IMR-90 (cell line): ENCODE measurements at regions not wholly inside any gene's neighbourhood (a gene's known extent, or its start where the extent isn't known, plus 50 kb on each side); places are given as distances from the start of the nearest gene placed in this dataset.

Experiments
- ATAC-seq: fragments of 200-7000 bp; cut with Tn5 transposase; 2 replicates; pipeline ENCODE4 v1.9.1; 2020; ENCODE audit warnings: low read depth, mild to moderate bottlenecking, moderate library complexity
- BruUV-seq: library from RNA; stranded (reverse); fragments of 400-500 nt; replicated peaks from 2 replicates; lab custom pipeline; 2021; lab: Mats Ljungman, UMichigan
- CTCF ChIA-PET: fragments of 300-600 bp; formaldehyde crosslinking; extraction: SDS; loops from one replicate; lab custom pipeline; 2021; ENCODE audit warnings: antibody characterized with exemption; lab: Yijun Ruan, JAX
- POLR2A ChIA-PET: fragments of 300-600 bp; sonication (Branson Sonifier 250); formaldehyde crosslinking; loops from one replicate; lab custom pipeline; 2022; ENCODE audit warnings: antibody characterized with exemption; ENCODE audit not compliant: unreplicated experiment; lab: Charles Lee
- DNase-seq: peaks from one replicate; pipeline ENCODE4 v3.0.0; 2013
- H2AFZ ChIP-seq: replicated peaks from 2 replicates; pipeline ENCODE3; 2013; ENCODE audit warnings: low read length, mild to moderate bottlenecking; ENCODE audit not compliant: poor library complexity
- H2AK5ac ChIP-seq: 2 replicates; pipeline ENCODE4 v1.6.1; 2013; ENCODE audit warnings: low read depth, low read length, inconsistent platforms
- H2AK9ac ChIP-seq: replicated peaks from 2 replicates; pipeline ENCODE3; 2013; ENCODE audit warnings: mild to moderate bottlenecking, low read depth, low read length, moderate library complexity; ENCODE audit not compliant: poor library complexity
- H2BK120ac ChIP-seq: 2 replicates; pipeline ENCODE4 v1.6.1; 2013; ENCODE audit warnings: low read depth, low read length, inconsistent platforms
- H2BK15ac ChIP-seq: 3 replicates; pipeline ENCODE4 v1.6.1; 2013; ENCODE audit warnings: low read depth, low read length, inconsistent platforms
- H2BK20ac ChIP-seq: 2 replicates; pipeline ENCODE4 v1.6.1; 2013; ENCODE audit warnings: low read depth, mild to moderate bottlenecking, inconsistent platforms, low read length, moderate library complexity
- H2BK5ac ChIP-seq: 2 replicates; pipeline ENCODE4 v1.6.1; 2013; ENCODE audit warnings: mild to moderate bottlenecking, low read depth, low read length, inconsistent platforms; ENCODE audit not compliant: poor library complexity, severe bottlenecking
- H3K14ac ChIP-seq: replicated peaks from 2 replicates; pipeline ENCODE4 v1.6.1; 2013; ENCODE audit warnings: low read depth, low read length, inconsistent platforms
- H3K18ac ChIP-seq: 2 replicates; pipeline ENCODE4 v1.6.1; 2013; ENCODE audit warnings: low read depth, low read length, control low read depth
- H3K23ac ChIP-seq: 2 replicates; pipeline ENCODE4 v1.6.1; 2013; ENCODE audit warnings: low read depth, low read length, inconsistent platforms
- H3K27ac ChIP-seq: 2 replicates; pipeline ENCODE4 v1.5.1; 2013; ENCODE audit warnings: mild to moderate bottlenecking, control low read depth, low read length; ENCODE audit not compliant: insufficient read depth
- H3K27me3 ChIP-seq: 2 replicates; pipeline ENCODE4 v1.6.1; 2013; ENCODE audit warnings: low read length; ENCODE audit not compliant: control insufficient read depth, insufficient read depth
- H3K36me3 ChIP-seq: 2 replicates; pipeline ENCODE4 v1.6.1; 2013; ENCODE audit warnings: low read length, mixed read lengths; ENCODE audit not compliant: control insufficient read depth, insufficient read depth
- H3K4ac ChIP-seq: 2 replicates; pipeline ENCODE4 v1.6.1; 2013; ENCODE audit warnings: low read depth, low read length, inconsistent platforms
- H3K4me1 ChIP-seq: 2 replicates; pipeline ENCODE4 v1.6.1; 2013; ENCODE audit warnings: low read length, mixed read lengths; ENCODE audit not compliant: control insufficient read depth, insufficient read depth
- H3K4me2 ChIP-seq: 2 replicates; pipeline ENCODE4 v1.6.1; 2013; ENCODE audit warnings: low read depth, mild to moderate bottlenecking, control low read depth, low read length, moderate library complexity
- H3K4me3 ChIP-seq: 2 replicates; pipeline ENCODE4 v1.5.1; 2013; ENCODE audit warnings: low read depth, mild to moderate bottlenecking, control low read depth, low read length, moderate library complexity; ENCODE audit not compliant: insufficient read depth
- H3K56ac ChIP-seq: 2 replicates; pipeline ENCODE4 v1.6.1; 2013; ENCODE audit warnings: low read length, inconsistent platforms; ENCODE audit not compliant: insufficient read depth; ENCODE audit errors: extremely low read depth
- H3K79me1 ChIP-seq, 2 experiments: 2 replicates each; pipeline ENCODE4 v1.6.1; 2013; ENCODE audit warnings: low read length in 2 of 2, inconsistent platforms in 1 of 2, low read depth in 1 of 2
- H3K9ac ChIP-seq: 2 replicates; pipeline ENCODE4 v1.6.1; 2013; ENCODE audit warnings: low read depth, low read length, control low read depth
- H3K9me1 ChIP-seq: 2 replicates; pipeline ENCODE4 v1.6.1; 2013; ENCODE audit warnings: low read length, inconsistent platforms; ENCODE audit not compliant: insufficient read depth
- H3K9me3 ChIP-seq: 2 replicates; pipeline ENCODE4 v1.6.1; 2013; ENCODE audit warnings: low read length; ENCODE audit not compliant: control insufficient read depth, insufficient read depth
- H4K20me1 ChIP-seq: 2 replicates; pipeline ENCODE4 v1.6.1; 2013; ENCODE audit warnings: low read length, inconsistent platforms; ENCODE audit not compliant: insufficient read depth
- H4K5ac ChIP-seq: 2 replicates; pipeline ENCODE4 v1.6.1; 2013; ENCODE audit warnings: mild to moderate bottlenecking, low read depth, low read length, control low read depth
- H4K8ac ChIP-seq, 2 experiments: 2 replicates each; pipeline ENCODE4 v1.6.1; 2013; ENCODE audit warnings: low read depth in 2 of 2, low read length in 2 of 2, control low read depth in 1 of 2, inconsistent platforms in 1 of 2
- H4K91ac ChIP-seq: 2 replicates; pipeline ENCODE4 v1.6.1; 2013; ENCODE audit warnings: low read depth, low read length, inconsistent platforms; ENCODE audit not compliant: insufficient read depth
- CEBPB ChIP-seq: IDR thresholded peaks from 2 replicates; pipeline ENCODE4 v1.6.1; 2012; ENCODE audit warnings: low read depth, low read length, improper control_type of control experiment
- POLR2A ChIP-seq: IDR thresholded peaks from 2 replicates; pipeline ENCODE4 v1.6.1; 2012; ENCODE audit warnings: mild to moderate bottlenecking, low read depth, low read length
- RAD21 ChIP-seq: IDR thresholded peaks from 2 replicates; pipeline ENCODE4 v1.6.1; 2012; ENCODE audit warnings: low read length, improper control_type of control experiment
- RFX5 ChIP-seq: IDR thresholded peaks from 2 replicates; pipeline ENCODE4 v1.8.0; 2012; ENCODE audit warnings: low read depth, mild to moderate bottlenecking, low read length, moderate library complexity
- WGBS, 2 experiments: methylation state at CpG; one replicate each; pipeline versions ENCODE4 v1.1.5 to v1.1.7; 2013; ENCODE audit warnings: missing lambda C conversion rate in 2 of 2; ENCODE audit not compliant: insufficient read length in 1 of 2; ENCODE audit errors: extremely low coverage in 2 of 2; 5-methylcytosine and 5-hydroxymethylcytosine counted together
- dilution Hi-C: fragments of 300-500 bp; cut with HindIII; formaldehyde crosslinking; loops from one replicate; pipeline ENCODE4 v1.14.3; 2018; ENCODE audit warnings: low sequenced_read_pairs; ENCODE audit not compliant: unreplicated experiment
- in situ Hi-C: fragments of 300-500 bp; cut with MboI; formaldehyde crosslinking; loops from 3 replicates; pipeline ENCODE4 v1.14.3; 2019; ENCODE audit warnings: low sequenced_read_pairs, inconsistent platforms, mixed read lengths
- intact Hi-C: fragments of 100-400 bp; cut with micrococcal nuclease; formaldehyde crosslinking; loops from 2 replicates; pipeline ENCODE4 v1.10.0; 2022

GRCh38 chr2:35347561-35347960 lies 1008.0 kb upstream of the CRIM1 start:
- no peak overlapping the region for H3K23ac ChIP-seq
- peaks cover 2% of the 10 kb centered on the region; the same call in 1 of the 2 replicates for H3K9me3 ChIP-seq
- H4K91ac ChIP-seq: no peak overlapping the region
- H2BK20ac ChIP-seq: no peak overlapping the region
- H4K5ac ChIP-seq: no peak overlapping the region
- no peak overlapping the region for H2BK120ac ChIP-seq
- intact Hi-C loops (no loop called here), in situ Hi-C loops (no loop called here), dilution Hi-C loops (no loop called here)
- no peak overlapping the region for H3K18ac ChIP-seq
- no peak overlapping the region for H3K9ac ChIP-seq
- no peaks in the 10 kb centered on the region for H3K27me3 ChIP-seq
- no peak overlapping the region for H2BK5ac ChIP-seq
- no peaks in the 10 kb centered on the region for H3K4me1 ChIP-seq
- H3K79me1 ChIP-seq: no peaks in the 10 kb centered on the region
- CTCF ChIA-PET: no interaction called here
- POLR2A ChIA-PET: no interaction called here
- no peak overlapping the region for H3K4me3 ChIP-seq
- no peak overlapping the region for H4K8ac ChIP-seq
- H2AK9ac ChIP-seq: no peak overlapping the region
- H3K4ac ChIP-seq: no peak overlapping the region
- no peak for ATAC-seq
- H3K36me3 ChIP-seq: no peaks in the 10 kb centered on the region
- H3K56ac ChIP-seq: no peak overlapping the region
- H3K4me2 ChIP-seq: no peak overlapping the region
- no peak for DNase-seq
- H4K20me1 ChIP-seq: no peaks in the 10 kb centered on the region
- no CpG with 5 or more reads among the region's 7 CpGs for WGBS, 2 experiments
- no peaks in the 10 kb centered on the region for H3K9me1 ChIP-seq
- no peak overlapping the region for H2AFZ ChIP-seq
- no peak overlapping the region for H3K27ac ChIP-seq
- no peak overlapping the region for H2BK15ac ChIP-seq
- H2AK5ac ChIP-seq: no peak overlapping the region
- no peak for TF ChIP-seq RAD21
- no peak for TF ChIP-seq CEBPB
- no peak for TF ChIP-seq RFX5
- no peak for TF ChIP-seq POLR2A
- H3K14ac ChIP-seq: no peak overlapping the region
- BruUV-seq: no TSS peak
